NCI-H748 (cell line): ENCODE measurements at regions not wholly inside any gene's neighbourhood (a gene's known extent, or its start where the extent isn't known, plus 50 kb on each side); places are given as distances from the start of the nearest gene placed in this dataset.
"Not testable (repeated sequence)": the region's sequence is repeated elsewhere in the genome, so short reads cannot be mapped to it uniquely, and the experiment has no call there.

Experiments
- DNase-seq: peaks from one replicate; lab custom pipeline; 2025; ENCODE audit not compliant: unreplicated experiment; lab: John Stamatoyannopoulos, UW

DNA sequence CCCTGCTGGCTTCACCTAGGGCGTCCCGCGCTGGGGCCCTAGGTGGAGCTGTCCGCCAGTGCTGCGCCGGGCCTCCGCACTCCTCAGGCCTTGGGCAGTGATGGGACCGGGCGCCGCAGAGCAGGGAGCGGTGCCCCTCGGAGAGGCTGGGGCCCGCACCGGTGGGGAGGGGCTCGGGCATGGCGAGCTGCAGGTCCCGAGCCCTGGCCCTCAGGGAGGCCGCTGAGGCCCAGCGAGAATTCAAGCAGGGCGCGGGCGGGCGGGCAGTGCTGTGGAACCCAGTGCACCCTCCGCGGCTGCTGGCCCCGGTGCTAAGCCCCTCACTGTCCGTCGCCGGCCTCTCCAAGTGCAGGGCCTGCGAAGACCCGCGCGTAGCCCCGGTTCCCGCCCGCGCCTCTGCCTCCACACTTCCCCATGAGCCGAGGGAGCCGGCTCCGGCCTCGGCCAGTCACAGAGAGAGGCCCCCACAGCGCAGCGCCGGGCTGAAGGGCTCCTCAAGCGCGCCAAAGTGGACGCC lies 565.1 kb upstream of the NDST4 start:
- DNase-seq, result no peak

DNA sequence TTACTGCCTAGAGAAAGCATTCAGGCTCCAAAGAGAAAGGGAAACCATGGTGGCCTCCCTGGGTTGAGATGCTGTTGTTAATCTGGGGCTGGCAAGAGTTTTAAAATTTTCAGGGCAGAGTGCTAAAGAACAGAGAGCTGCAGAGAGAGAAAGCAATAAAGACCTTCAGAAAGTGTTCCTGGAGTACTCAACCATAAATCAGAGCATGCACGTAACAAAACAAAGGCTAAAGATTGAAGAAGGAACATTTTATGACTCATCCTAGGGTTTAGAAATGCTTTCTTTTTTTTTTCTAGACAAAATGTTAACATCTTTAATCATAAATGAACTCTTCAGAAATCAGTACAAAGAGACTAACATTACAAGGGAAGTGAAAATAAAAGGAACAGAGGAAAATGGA lies 562.3 kb upstream of the NDST4 start:
- no peak for DNase-seq

DNA sequence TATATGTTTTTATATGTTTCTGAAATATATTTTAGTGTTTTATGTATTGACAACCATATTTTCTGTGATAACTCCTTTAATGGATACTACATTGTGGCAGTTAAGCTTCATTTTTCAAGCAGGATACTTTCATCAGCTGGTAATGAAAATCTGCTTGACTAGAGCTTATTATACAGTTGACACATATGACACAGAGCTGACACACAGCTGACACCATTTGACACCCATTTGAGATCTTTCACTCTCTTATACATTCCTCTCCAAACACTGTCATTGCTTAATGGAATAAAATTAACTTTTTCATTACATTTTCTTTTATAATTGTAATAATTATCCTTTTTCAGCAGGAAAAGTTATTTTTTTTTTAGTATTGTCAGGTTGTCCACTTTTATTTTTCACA lies 561.1 kb upstream of the NDST4 start:
- DNase-seq, result no peak

GRCh38 chr4:115671581-115671980 lies 558.2 kb upstream of the NDST4 start:
- peak; percentile 52 for DNase-seq

DNA sequence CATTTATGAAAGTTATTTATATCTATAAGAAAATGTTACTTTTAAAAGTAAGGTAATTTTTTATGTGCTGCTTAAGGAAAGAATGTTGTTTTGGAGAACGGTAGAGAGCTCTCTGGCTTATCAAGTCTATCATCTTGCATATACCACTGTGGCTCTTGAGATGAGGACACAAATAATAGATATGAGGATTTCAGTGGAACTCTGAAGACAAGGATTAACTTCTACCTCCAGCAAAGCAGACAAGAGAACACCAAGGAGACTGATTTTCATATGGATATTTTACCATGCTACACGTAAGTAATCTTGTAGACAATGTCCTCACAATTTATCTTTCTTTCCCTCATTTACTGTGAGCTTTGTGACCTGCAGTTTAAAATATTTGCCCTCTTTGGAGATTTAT lies 557.5 kb upstream of the NDST4 start:
- no peak for DNase-seq

GRCh38 chr4:115668396-115668795 lies 555.0 kb upstream of the NDST4 start:
- no peak for DNase-seq

DNA sequence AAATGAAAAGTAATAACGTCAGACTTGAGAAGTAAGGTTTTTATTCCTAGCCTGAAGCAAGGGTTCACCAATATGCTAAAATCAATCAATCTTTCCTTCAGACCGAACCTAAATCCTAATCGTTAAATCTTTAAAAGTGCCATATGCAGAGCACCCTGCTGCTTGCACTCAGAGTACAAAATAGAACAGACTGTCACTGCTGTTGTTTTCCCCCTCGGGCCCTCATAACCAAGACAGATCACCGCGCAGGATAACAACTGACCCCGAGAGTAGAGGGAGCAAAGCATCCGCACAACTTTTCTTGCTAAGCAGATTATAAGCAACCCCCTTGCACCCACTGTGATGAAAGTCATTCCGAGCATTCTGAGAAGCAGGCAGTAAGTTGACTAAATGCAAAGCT lies 550.9 kb upstream of the NDST4 start:
- no peak for DNase-seq

- DNase-seq, result peak; percentile 2
Measured at GRCh38 chr4:115660465-115660864, 547.0 kb upstream of the NDST4 start.

GRCh38 chr4:115657991-115658650 lies 544.7 kb upstream of the NDST4 start:
- no peak for DNase-seq

GRCh38 chr4:115655626-115656025 lies 542.2 kb upstream of the NDST4 start:
- DNase-seq, result no peak

DNA sequence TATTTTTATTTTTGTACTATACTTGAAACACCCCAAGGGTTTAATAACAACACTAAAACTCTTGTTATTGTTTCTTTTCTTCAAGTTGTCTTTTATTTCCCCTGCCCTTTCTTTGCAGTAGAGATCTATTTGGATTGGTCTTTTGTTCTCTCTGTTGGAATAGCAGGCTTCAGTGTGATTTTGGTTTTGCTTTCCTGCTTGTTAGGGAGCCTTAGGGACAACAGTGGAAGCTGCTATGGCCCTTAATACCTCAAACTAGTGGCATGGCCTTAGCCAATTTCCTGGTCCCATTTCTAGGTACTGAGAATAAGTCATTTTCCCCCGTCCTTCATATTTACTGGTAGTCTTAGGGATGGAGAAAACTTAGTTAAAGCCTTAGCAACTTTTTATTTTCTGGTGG lies 535.4 kb upstream of the NDST4 start:
- DNase-seq, result no peak

GRCh38 chr4:115629270-115629669 lies 515.9 kb upstream of the NDST4 start:
- DNase-seq, result no peak

DNA sequence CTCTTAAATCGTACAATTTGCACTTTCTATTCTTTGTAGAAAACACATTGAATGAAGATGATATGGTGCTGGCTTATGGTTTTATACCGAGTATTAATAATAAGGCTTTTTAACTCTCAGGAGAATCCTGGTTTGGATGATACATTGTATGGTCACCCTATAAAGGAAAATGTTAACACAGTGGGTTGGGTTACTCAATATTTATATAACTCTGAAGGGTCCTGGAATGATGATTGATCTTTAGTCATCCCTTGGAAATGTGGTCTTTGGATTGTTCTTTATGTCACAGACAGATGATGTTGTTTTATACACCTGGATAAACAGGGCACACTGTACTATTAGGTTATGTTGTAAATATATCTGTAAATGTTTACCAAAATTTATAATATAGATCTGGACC lies 496.2 kb upstream of the NDST4 start:
- DNase-seq, result no peak

DNA sequence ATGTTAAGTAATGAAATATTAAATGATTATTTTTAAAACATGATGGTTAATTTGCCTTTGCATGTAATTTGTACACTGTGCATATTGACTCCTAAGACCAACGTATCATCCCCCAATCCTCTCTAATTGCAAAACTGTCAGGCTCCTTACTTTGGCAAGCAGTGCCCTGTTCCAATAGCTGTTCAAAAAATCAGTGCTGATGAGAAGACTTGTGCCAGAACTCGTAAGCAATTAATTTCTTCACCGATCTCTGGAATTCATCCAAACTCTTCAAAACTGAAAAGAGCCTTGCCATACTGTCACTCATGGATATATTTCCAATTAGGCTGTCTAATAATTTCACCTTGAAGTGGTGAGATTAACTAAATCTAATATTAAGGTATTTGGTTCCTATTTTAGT lies 493.9 kb upstream of the NDST4 start:
- DNase-seq, result no peak

- no peak for DNase-seq
Measured at GRCh38 chr4:115596265-115597001, 483.0 kb upstream of the NDST4 start.

- no peak for DNase-seq
Measured at GRCh38 chr4:115580901-115581300, 467.5 kb upstream of the NDST4 start.

- no peak for DNase-seq
Measured at GRCh38 chr4:115575851-115576250, 462.4 kb upstream of the NDST4 start.

GRCh38 chr4:115562506-115562905 lies 449.1 kb upstream of the NDST4 start:
- DNase-seq, result no peak

DNA sequence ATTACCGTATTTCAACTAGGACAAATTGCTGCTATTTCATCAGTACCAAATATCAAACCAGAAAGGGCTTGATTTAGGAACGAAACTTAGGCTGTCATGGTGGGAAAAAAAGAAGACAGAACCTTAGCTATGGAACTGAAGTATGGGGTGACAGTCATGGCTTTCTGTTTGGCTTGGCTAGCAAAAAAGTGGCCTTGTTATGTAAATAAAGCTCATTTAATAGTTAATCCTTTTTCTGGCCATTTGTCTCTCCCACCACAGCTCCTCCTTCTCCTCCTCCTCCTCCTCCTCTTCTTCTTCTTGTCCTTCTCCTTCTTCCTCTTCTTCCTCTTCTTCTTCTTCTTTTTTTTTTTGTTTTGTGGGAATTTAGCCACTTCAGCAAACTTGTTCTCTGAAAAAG lies 434.7 kb upstream of the NDST4 start:
- DNase-seq, result no peak

DNA sequence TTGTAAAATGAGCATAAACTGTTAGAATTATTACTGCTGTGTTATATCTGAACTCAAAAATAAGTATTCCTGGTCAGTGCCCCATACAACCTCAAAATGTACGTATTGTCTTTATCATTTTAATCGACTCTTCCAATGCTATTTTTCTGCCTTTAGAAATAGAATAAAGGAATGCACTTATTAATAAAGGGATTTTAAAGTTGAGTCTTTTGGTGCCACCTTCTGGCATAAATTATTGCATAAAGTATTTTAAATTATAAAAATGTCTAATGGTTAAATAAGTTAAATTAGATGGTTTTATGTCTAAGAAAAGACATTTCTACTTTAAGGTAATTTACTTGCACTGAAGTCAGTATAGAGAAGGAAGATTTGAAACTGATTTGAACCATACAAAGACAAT lies 424.0 kb upstream of the NDST4 start:
- DNase-seq, result peak; percentile 26

DNA sequence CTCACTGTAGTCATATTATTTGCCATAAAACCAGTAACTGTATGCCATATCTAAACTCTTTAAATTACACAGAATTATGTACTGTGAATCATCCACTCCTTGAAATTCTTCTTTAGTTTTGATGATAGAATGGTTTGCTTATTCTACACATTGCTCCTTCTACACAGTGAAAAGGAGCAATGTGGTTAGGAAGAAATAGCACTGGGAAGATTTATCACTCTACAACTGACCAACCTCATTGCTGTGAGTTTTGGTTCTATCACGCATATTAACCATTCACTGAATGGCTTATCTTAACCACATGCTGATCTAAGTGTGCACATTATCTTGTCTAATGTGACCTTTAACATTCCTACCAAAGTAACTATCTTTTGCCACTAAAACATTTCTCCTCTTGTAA lies 415.7 kb upstream of the NDST4 start:
- no peak for DNase-seq

DNA sequence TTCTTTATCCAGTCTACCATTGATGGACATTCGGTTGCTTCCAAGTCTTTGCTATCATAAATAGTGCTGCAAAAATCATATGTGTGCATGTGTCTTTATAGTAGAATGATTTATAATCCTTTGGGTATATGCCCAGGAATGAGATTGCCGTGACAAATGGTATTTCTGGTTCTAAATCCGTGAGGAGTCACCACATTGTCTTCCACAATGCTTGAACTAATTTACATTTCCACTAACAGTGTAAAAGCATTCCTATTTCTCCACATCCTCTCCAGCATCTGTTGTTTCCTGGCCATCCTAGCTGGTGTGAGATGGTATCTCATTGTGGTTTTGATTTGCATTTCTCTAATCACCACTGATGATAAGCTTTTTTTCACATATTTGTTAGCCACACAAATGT lies 406.1 kb upstream of the NDST4 start:
- DNase-seq, result not testable (repeated sequence)

GRCh38 chr4:115515772-115516171 lies 402.4 kb upstream of the NDST4 start:
- DNase-seq, result peak; percentile 56
